ENCODE measurements at regions not wholly inside any gene's neighbourhood (a gene's known extent, or its start where the extent isn't known, plus 50 kb on each side); places are given as distances from the start of the nearest gene placed in this dataset.

- Histone ChIP-seq H4K8ac (replicated peaks; ENCODE audit: insufficient read length, low read depth, low read length) (no peak overlapping the region), H2BK20ac (ENCODE audit: low read depth, low read length, poor library complexity, severe bottlenecking) (no peak overlapping the region), H2BK15ac (ENCODE audit: low read depth, low read length) (no peak overlapping the region), H2AK5ac (ENCODE audit: insufficient read length, low read length) (no peak overlapping the region), H3K4ac (ENCODE audit: low read depth, low read length) (no peak overlapping the region), H3K9me3 (ENCODE audit: control insufficient read depth, low read depth, low read length) (no peaks in the 10 kb centered on the region), H4K20me1 (ENCODE audit: control insufficient read depth, insufficient read depth, insufficient read length) (no peaks in the 10 kb centered on the region), H3K23me2 (ENCODE audit: insufficient read length, low read depth, low read length, poor library complexity, severe bottlenecking) (no peaks in the 10 kb centered on the region), H4K91ac (ENCODE audit: insufficient read length, low read depth, low read length) (no peak overlapping the region), H3K79me2 (ENCODE audit: insufficient read depth, low read length) (no peaks in the 10 kb centered on the region), H2BK12ac (ENCODE audit: insufficient read length, low read depth, low read length) (no peak overlapping the region), H3K23ac (ENCODE audit: insufficient read length, low read depth, low read length) (no peak overlapping the region), H2BK5ac (ENCODE audit: insufficient read length, low read length) (no peak overlapping the region), H3K4me1 (ENCODE audit: insufficient read depth, low read length) (no peaks in the 10 kb centered on the region), H3K4me2 (ENCODE audit: insufficient read depth, insufficient read length, low read length) (no peak overlapping the region), H2BK120ac (ENCODE audit: low read depth, low read length, poor library complexity, severe bottlenecking) (no peak overlapping the region), H3K9ac (ENCODE audit: extremely low read depth, insufficient read length, low read length) (no peak overlapping the region), H2AFZ (ENCODE audit: low read length) (no peak overlapping the region), H3T11ph (ENCODE audit: low read length) (no peak overlapping the region), H3K27ac (ENCODE audit: insufficient read length, low read depth, low read length) (no peak overlapping the region), H4K5ac (ENCODE audit: insufficient read length, low read depth, low read length) (no peak overlapping the region), H3K18ac (ENCODE audit: insufficient read length, low read depth, low read length) (no peak overlapping the region), H3K27me3 (ENCODE audit: insufficient read depth, low read length) (no peaks in the 10 kb centered on the region), H3K14ac (ENCODE audit: insufficient read depth, low read length) (no peak overlapping the region), H3K79me1 (ENCODE audit: insufficient read depth, low read depth, low read length, poor library complexity, severe bottlenecking) (no peaks in the 10 kb centered on the region), H3K56ac (ENCODE audit: insufficient read length, low read depth, low read length) (no peak overlapping the region)
- no peak for DNase-seq
- H3K27me3 Mint-ChIP-seq (ENCODE audit: low read depth), result no peaks in the 10 kb centered on the region; the same call in 1 of the 2 replicates
- H3K9me3 Mint-ChIP-seq, result peaks cover 43 to 44% of the 10 kb centered on the region in 2 experiments
- H3K4me1 Mint-ChIP-seq, result peaks cover 2 to 5% of the 10 kb centered on the region in 2 experiments; a peak in 3 of 4 replicates
- no peak overlapping the region for H3K27ac Mint-ChIP-seq
- no peak overlapping the region for H3K4me3 Mint-ChIP-seq
- TF ChIP-seq, protein P1, sequence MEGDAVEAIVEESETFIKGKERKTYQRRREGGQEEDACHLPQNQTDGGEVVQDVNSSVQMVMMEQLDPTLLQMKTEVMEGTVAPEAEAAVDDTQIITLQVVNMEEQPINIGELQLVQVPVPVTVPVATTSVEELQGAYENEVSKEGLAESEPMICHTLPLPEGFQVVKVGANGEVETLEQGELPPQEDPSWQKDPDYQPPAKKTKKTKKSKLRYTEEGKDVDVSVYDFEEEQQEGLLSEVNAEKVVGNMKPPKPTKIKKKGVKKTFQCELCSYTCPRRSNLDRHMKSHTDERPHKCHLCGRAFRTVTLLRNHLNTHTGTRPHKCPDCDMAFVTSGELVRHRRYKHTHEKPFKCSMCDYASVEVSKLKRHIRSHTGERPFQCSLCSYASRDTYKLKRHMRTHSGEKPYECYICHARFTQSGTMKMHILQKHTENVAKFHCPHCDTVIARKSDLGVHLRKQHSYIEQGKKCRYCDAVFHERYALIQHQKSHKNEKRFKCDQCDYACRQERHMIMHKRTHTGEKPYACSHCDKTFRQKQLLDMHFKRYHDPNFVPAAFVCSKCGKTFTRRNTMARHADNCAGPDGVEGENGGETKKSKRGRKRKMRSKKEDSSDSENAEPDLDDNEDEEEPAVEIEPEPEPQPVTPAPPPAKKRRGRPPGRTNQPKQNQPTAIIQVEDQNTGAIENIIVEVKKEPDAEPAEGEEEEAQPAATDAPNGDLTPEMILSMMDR (conservative IDR thresholded peaks at IDR 0.05), result no peak
- H3K36me3 Mint-ChIP-seq (ENCODE audit: insufficient read depth in 1 of 3, low read depth in 3 of 3), result peaks cover 5 to 37% (median 16%) of the 10 kb centered on the region in 3 experiments
Measured at GRCh38 chr9:81445331-81445921, 243.9 kb downstream of the TLE1 start.

Data from H9 (cell line).